Mesenchymal stem cell (in vitro differentiated cells and primary cell): ENCODE measurements at regions not wholly inside any gene's neighbourhood (a gene's known extent, or its start where the extent isn't known, plus 50 kb on each side); places are given as distances from the start of the nearest gene placed in this dataset.
A peak's percentile ranks its signal among the peaks of the same experiment; 100 is the strongest.

ENCODE experiments used
- DNase-seq: peaks from one replicate; pipeline ENCODE4 v3.0.0-alpha.2; 2013
- H2AFZ ChIP-seq: one replicate; pipeline ENCODE4 v1.6.1; 2013; ENCODE audit warnings: low read depth, mild to moderate bottlenecking, control low read depth, inconsistent platforms, low read length, moderate library complexity
- H2AK5ac ChIP-seq: 2 replicates; pipeline ENCODE4 v1.6.1; 2013; ENCODE audit warnings: low read length, moderate library complexity, mild to moderate bottlenecking, inconsistent platforms; ENCODE audit not compliant: severe bottlenecking
- H2BK120ac ChIP-seq: one replicate; pipeline ENCODE4 v1.6.1; 2013; ENCODE audit warnings: low read depth, mild to moderate bottlenecking, inconsistent platforms, low read length, moderate library complexity
- H2BK12ac ChIP-seq, 2 experiments: one replicate each; pipeline ENCODE4 v1.6.1; 2013; ENCODE audit warnings: inconsistent platforms in 2 of 2, low read length in 2 of 2, mild to moderate bottlenecking in 2 of 2, moderate library complexity in 2 of 2, control low read depth in 1 of 2
- H2BK15ac ChIP-seq: one replicate; pipeline ENCODE4 v1.6.1; 2013; ENCODE audit warnings: mild to moderate bottlenecking, low read depth, inconsistent platforms; ENCODE audit not compliant: poor library complexity, severe bottlenecking
- H2BK5ac ChIP-seq: 2 replicates; pipeline ENCODE4 v1.6.1; 2013; ENCODE audit warnings: low read depth, mild to moderate bottlenecking, low read length, control low read depth, inconsistent platforms; ENCODE audit not compliant: poor library complexity, severe bottlenecking
- H3K14ac ChIP-seq, 2 experiments: one replicate each; pipeline ENCODE4 v1.6.1; 2013; ENCODE audit warnings: inconsistent platforms in 2 of 2, low read length in 2 of 2, control low read depth in 1 of 2, mild to moderate bottlenecking in 1 of 2, moderate library complexity in 1 of 2
- H3K18ac ChIP-seq, 2 experiments: one replicate each; pipeline ENCODE4 v1.6.1; 2013; ENCODE audit warnings: inconsistent platforms in 2 of 2, low read length in 2 of 2, control low read depth in 1 of 2, low read depth in 1 of 2, mild to moderate bottlenecking in 1 of 2
- H3K23ac ChIP-seq, 2 experiments: one replicate each; pipeline ENCODE4 v1.6.1; 2013; ENCODE audit warnings: inconsistent platforms in 2 of 2, low read length in 2 of 2, mild to moderate bottlenecking in 2 of 2, moderate library complexity in 2 of 2, control low read depth in 1 of 2
- H3K27ac ChIP-seq: 2 replicates; pipeline ENCODE4 v1.5.1; 2013; ENCODE audit warnings: mild to moderate bottlenecking, moderate library complexity, low read length, control low read depth, inconsistent platforms; ENCODE audit not compliant: poor library complexity, severe bottlenecking
- H3K27me3 ChIP-seq, 2 experiments: 2 replicates each; pipeline versions ENCODE4 v1.6.1 to v1.7.0; 2013; ENCODE audit warnings: low read length in 2 of 2, mild to moderate bottlenecking in 2 of 2, moderate library complexity in 2 of 2, control low read depth in 1 of 2, inconsistent platforms in 1 of 2; ENCODE audit not compliant: control insufficient read depth in 1 of 2, insufficient read depth in 1 of 2
- H3K36me3 ChIP-seq, 2 experiments: 2 replicates each; pipeline versions ENCODE4 v1.6.1 to v1.7.0; 2013; ENCODE audit warnings: low read length in 2 of 2, control low read depth in 1 of 2, inconsistent platforms in 1 of 2, low read depth in 1 of 2, mild to moderate bottlenecking in 1 of 2; ENCODE audit not compliant: insufficient read depth in 2 of 2, control insufficient read depth in 1 of 2
- H3K4ac ChIP-seq, 2 experiments: one replicate each; pipeline ENCODE4 v1.6.1; 2013; ENCODE audit warnings: inconsistent platforms in 2 of 2, low read length in 2 of 2, mild to moderate bottlenecking in 2 of 2, moderate library complexity in 2 of 2, control low read depth in 1 of 2, low read depth in 1 of 2
- H3K4me1 ChIP-seq: 2 replicates; pipeline ENCODE4 v1.6.1; 2013; ENCODE audit warnings: low read depth, low read length, control low read depth; ENCODE audit not compliant: control insufficient read depth, insufficient read depth
- H3K4me2 ChIP-seq: 2 replicates; pipeline ENCODE4 v1.6.1; 2013; ENCODE audit warnings: low read length, mild to moderate bottlenecking, inconsistent platforms; ENCODE audit not compliant: poor library complexity, severe bottlenecking
- H3K4me3 ChIP-seq, 2 experiments: 2 replicates each; pipeline versions ENCODE4 v1.5.1 to v1.7.0; 2013; ENCODE audit warnings: low read length in 2 of 2, mild to moderate bottlenecking in 2 of 2, control low read depth in 1 of 2, low read depth in 1 of 2; ENCODE audit not compliant: insufficient read depth in 1 of 2
- H3K79me1 ChIP-seq: replicated peaks from 2 replicates; pipeline ENCODE4 v1.6.1; 2013; ENCODE audit warnings: mild to moderate bottlenecking, control low read depth, low read length, inconsistent platforms; ENCODE audit not compliant: poor library complexity, severe bottlenecking
- H3K9ac ChIP-seq: 2 replicates; pipeline ENCODE4 v1.7.0; 2013; ENCODE audit warnings: mild to moderate bottlenecking, low read length, moderate library complexity
- H3K9me3 ChIP-seq: 2 replicates; pipeline ENCODE4 v1.7.0; 2013; ENCODE audit warnings: mild to moderate bottlenecking, low read length; ENCODE audit not compliant: control insufficient read depth
- H4K8ac ChIP-seq: one replicate; pipeline ENCODE4 v1.6.1; 2013; ENCODE audit warnings: inconsistent platforms, mild to moderate bottlenecking, low read length, moderate library complexity
- H4K91ac ChIP-seq: one replicate; pipeline ENCODE4 v1.6.1; 2013; ENCODE audit warnings: mild to moderate bottlenecking, low read length, inconsistent platforms
- WGBS: methylation state at CpG from one replicate; pipeline ENCODE4 v1.1.7; 2013; ENCODE audit warnings: mixed read lengths; 5-methylcytosine and 5-hydroxymethylcytosine counted together

- H4K91ac ChIP-seq: no peak overlapping the region
- no peaks in the 10 kb centered on the region for H3K79me1 ChIP-seq
- H2BK12ac ChIP-seq: no peak overlapping the region
- H2BK15ac ChIP-seq: no peak overlapping the region
- DNase-seq: no peak
- H3K4me3 ChIP-seq: peak overlapping the region in 1 of 2 experiments; percentile 39
- H2BK120ac ChIP-seq: no peak overlapping the region
- H3K4me2 ChIP-seq: no peak overlapping the region
- no peak overlapping the region for H3K4ac ChIP-seq
- H3K14ac ChIP-seq: no peak overlapping the region
- no peak overlapping the region for H4K8ac ChIP-seq
- H2AK5ac ChIP-seq: no peak overlapping the region
- no peak overlapping the region for H2BK5ac ChIP-seq
- H3K36me3 ChIP-seq: no peaks in the 10 kb centered on the region
- H3K27ac ChIP-seq: no peak overlapping the region
- no peak overlapping the region for H3K18ac ChIP-seq
- 90% methylated on average over 31 of the region's 47 CpGs for WGBS
- H3K9me3 ChIP-seq: no peaks in the 10 kb centered on the region
- no peak overlapping the region for H2AFZ ChIP-seq
- no peak overlapping the region for H3K9ac ChIP-seq
- no peaks in the 10 kb centered on the region for H3K27me3 ChIP-seq
- H3K4me1 ChIP-seq: no peaks in the 10 kb centered on the region
- H3K23ac ChIP-seq: no peak overlapping the region
Observed at GRCh38 chr9:118809160-118809625, 560.0 kb downstream of the BRINP1 start.

DNA sequence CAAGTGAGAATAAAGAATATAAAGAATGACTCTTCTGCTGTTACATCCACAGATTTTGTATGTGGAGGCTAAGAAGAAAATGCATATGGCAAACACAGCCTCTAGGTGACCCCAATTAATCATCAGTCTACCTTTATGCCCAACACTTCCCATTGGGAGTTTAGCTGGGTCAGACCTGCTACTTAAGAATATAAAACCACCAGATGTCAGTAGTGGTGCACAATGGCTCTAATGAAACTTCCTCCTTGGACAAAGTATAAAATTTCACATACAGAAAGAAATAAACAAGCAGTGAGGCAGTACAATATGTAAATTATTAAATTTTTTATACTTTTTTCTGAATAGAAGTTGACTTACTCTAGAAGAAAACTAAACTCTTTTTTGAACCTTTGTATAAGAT lies 539.9 kb downstream of the BRINP1 start:
- no peak overlapping the region for H3K9ac ChIP-seq
- H2BK5ac ChIP-seq: no peak overlapping the region

GRCh38 chr9:118832371-118832770 lies 536.9 kb downstream of the BRINP1 start:
- no peak overlapping the region for H3K27ac ChIP-seq
- no peaks in the 10 kb centered on the region for H3K27me3 ChIP-seq
- H3K18ac ChIP-seq: no peak overlapping the region
- H3K4me3 ChIP-seq: no peak overlapping the region
- H2BK15ac ChIP-seq: no peak overlapping the region
- H3K4ac ChIP-seq: no peak overlapping the region
- no peak overlapping the region for H2BK5ac ChIP-seq
- no peak overlapping the region for H3K14ac ChIP-seq
- 81% methylated on average over 4 of the region's 5 CpGs for WGBS
- peak overlapping the region; percentile 61 for H4K91ac ChIP-seq
- H3K4me1 ChIP-seq: no peaks in the 10 kb centered on the region
- DNase-seq: no peak
- no peaks in the 10 kb centered on the region for H3K79me1 ChIP-seq
- no peak overlapping the region for H3K9ac ChIP-seq
- no peak overlapping the region for H2AK5ac ChIP-seq
- H2BK12ac ChIP-seq: no peak overlapping the region
- no peak overlapping the region for H4K8ac ChIP-seq
- no peaks in the 10 kb centered on the region for H3K9me3 ChIP-seq
- H3K23ac ChIP-seq: no peak overlapping the region
- H2AFZ ChIP-seq: no peak overlapping the region
- no peak overlapping the region for H3K4me2 ChIP-seq
- no peaks in the 10 kb centered on the region for H3K36me3 ChIP-seq
- no peak overlapping the region for H2BK120ac ChIP-seq

More for the DNA sequence above, 539.9 kb downstream of the BRINP1 start:
- Histone ChIP-seq H4K91ac (no peak overlapping the region), H3K18ac (no peak overlapping the region), H2BK15ac (no peak overlapping the region), H4K8ac (no peak overlapping the region), H2AFZ (no peak overlapping the region), H3K23ac (no peak overlapping the region), H3K27ac (no peak overlapping the region), H3K4me2 (no peak overlapping the region), H3K4me1 (no peaks in the 10 kb centered on the region), H3K79me1 (no peaks in the 10 kb centered on the region), H2BK12ac (no peak overlapping the region), H3K4ac (no peak overlapping the region), H2AK5ac (no peak overlapping the region), H3K4me3 (no peak overlapping the region), H3K14ac (no peak overlapping the region), H3K27me3 (no peaks in the 10 kb centered on the region), H2BK120ac (no peak overlapping the region), H3K36me3 (no peaks in the 10 kb centered on the region), H3K9me3 (no peaks in the 10 kb centered on the region)
- peak; percentile 16 for DNase-seq

GRCh38 chr9:118836891-118837290 lies 532.3 kb downstream of the BRINP1 start:
- WGBS: 90% methylated on average over 1 of the region's 2 CpGs
- DNase-seq: no peak
- Histone ChIP-seq H3K27me3 (no peaks in the 10 kb centered on the region), H3K36me3 (no peaks in the 10 kb centered on the region), H4K8ac (no peak overlapping the region), H3K4me2 (no peak overlapping the region), H3K27ac (no peak overlapping the region), H2AFZ (no peak overlapping the region), H3K9ac (no peak overlapping the region), H3K23ac (no peak overlapping the region), H2BK15ac (no peak overlapping the region), H3K4me3 (no peak overlapping the region), H2BK12ac (no peak overlapping the region), H3K4me1 (no peaks in the 10 kb centered on the region), H3K9me3 (no peaks in the 10 kb centered on the region), H3K79me1 (no peaks in the 10 kb centered on the region), H2BK120ac (no peak overlapping the region), H3K14ac (no peak overlapping the region), H3K18ac (no peak overlapping the region), H3K4ac (no peak overlapping the region), H4K91ac (no peak overlapping the region), H2AK5ac (no peak overlapping the region), H2BK5ac (no peak overlapping the region)
